ENCODE measurements at regions not wholly inside any gene's neighbourhood (a gene's known extent, or its start where the extent isn't known, plus 50 kb on each side); places are given as distances from the start of the nearest gene placed in this dataset.
A peak's percentile ranks its signal among the peaks of the same experiment; 100 is the strongest.

DNA sequence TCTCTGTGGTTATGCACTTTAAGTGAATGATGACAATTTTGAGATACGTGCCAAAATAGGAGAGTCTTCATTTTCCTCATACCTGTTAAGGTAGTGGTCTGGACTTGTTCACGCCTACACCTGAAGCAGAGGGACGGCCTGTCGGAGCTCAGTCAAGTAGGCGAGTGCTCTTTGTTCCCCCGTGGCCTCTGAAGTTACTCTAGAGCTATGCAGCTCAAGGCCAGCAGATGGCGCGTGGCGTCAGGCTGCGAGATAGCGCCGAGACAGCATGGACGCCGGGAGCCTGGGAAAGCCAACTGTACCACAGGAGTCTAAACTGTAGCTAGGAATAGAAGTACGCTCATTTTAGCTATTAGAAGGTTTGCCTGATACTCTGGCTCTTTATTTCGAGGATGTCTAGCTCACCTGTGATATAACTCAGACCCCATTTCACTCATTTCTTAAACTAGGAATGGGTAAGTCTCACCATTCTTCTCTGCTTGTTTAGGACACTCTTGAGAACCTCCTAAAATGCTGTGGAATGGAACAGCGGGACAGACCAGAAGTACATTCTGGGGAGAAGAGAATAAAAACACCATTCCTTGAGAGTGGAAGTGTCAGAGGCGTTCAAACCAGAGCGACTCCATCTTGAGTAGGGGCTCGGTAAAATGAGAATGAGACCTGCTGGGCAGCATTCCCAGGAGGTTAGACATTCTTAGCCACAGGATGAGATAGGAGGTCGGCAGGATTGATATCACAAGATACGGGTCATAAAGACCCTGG, 267.4 kb upstream of the HMGA2 start:
- DNase-seq (ENCODE audit: low read depth), result peak; percentile 54

DNA sequence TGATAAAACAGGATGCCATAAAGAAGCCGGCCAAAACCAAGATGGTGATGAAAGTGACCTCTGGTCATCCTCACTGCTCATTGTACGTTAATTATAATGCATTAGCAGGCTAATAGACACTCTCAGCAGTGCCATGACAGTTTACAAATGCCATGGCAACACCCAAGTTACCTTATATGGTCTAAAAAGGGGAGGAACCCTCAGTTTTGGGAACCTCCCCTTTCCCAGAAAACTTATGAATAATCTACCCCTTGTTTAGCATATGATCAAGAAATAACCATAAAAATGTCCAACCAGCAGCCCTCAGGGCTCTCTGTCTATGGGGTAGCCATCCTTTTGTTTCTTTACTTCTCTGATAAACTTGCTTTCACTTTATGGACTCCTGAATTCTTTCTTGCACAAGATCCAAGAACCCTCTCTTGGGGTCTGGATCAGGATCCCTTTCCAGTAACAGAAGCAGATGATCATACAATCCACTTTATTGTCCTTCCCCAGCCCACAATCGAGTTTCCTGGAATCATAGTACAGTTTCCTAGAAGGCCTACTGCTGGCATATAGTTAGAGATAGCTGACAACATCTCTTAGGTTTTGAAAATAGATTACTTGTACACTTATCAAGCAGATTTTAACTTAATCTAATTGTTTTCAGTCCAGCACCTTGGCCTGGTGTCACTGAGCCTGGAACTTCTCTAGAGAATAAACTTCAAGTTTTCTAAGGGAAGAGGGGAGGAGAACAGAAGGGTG, 266.7 kb upstream of the HMGA2 start:
- no peak for DNase-seq (ENCODE audit: low read depth)

DNA sequence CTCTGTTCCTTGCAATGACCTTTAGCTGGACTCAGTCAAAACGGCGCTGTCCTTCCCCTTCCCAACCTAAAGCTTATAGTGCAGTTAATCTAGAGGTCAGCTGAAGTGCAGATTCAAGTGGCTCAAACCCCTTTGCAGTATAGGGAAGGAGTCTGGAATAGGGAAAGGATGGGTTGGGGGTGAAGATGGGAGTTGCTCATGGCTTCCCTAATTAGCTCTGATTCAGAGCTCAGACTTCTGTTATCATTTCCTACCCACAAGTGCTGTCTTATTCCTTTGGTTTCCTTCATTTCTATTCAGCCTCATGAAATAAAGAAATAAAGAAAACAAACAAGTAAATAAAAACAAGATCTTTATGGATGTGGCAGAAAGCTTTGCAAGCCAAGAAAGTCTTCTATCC, 264.0 kb upstream of the HMGA2 start:
- no peak for DNase-seq (ENCODE audit: low read depth)

DNA sequence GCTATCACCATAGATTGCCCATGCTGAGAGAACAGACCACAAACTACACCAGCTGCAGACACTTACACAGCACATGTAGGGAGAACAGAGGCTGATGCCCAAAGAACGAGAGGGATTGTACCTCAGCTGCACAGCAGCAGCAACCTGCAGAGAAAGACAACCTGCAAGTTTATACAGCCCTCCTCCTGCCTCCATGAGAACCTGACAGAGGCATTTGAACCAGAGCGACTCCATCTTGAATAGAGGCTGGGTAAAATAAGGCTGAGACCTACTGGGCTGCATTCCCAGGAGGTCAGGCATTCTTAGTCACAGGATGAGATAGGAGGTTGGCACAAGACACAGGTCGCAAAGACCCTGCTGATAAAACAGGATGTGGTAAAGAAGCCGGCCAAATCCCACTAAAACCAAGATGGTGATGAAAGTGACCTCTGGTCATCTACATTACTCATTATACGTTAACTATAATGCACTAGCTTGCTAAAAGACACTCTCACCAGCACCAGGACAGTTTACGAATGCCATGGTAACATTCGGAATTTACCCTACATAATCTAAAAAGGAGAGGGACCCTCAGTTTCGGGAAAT, 262.4 kb upstream of the HMGA2 start:
- no peak for DNase-seq (ENCODE audit: low read depth)

DNA sequence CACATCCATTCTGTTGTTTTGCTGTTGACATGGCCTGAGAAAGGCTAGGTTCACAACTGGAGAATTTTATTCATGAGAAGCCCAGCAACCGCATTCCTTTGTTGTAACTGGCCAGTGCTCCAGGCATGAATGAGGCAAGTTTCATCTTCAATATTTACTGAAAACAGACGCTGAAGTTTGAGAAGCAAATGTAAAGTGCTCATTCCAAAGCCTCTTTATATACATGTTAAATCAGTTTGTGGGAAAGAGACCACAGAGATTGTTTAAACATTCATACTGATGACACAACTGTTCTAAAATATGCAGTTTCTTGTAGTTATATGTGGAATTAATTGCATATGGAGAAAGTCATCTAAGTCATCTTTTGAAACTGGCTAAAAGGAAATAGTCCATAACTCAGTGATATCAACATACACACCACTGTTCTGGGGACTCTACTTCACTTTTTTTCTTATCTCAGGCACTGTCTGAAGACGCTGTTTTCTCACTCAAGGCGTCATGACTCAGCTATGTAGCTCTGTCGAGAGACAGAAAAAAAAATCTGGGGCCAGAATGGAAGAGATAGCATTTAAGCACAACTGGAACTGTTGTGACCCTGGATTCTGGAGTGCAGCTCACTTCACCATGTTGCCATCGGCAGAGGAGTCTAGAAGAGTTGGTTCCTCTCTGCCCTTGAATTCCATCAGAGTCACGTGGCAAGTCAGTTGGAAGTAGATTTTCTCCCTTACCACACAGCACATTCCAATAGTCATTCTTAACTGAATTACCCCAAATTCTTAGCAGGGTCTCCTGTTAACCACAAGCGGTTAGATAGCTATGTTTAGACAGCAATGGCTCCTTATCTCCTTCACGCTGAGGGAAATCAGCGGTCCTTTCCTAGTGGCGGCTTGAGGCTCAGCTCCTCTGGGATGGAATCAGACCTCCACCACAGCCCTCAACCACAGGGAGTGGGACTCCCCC, 258.4 kb upstream of the HMGA2 start:
- DNase-seq (ENCODE audit: low read depth), result no peak

DNA sequence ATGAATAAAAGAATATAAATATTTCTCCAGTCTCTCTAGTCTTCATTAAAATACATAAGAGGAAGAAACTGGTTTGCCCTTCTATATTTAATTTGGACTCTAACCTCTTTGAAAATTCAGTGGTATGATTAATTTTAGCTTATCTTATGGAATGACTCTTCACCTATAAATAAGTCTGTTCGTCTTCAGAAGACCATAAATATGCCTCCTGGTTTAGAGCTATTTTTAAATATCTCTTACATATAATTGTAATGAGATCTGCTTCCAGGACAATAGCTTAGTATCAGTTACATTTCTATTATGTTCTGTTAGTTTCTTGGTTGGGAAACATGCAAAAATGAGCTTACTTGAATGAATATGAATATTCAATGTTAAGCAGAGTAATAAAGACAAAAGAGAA, 257.5 kb upstream of the HMGA2 start:
- no peak for DNase-seq (ENCODE audit: low read depth)

DNA sequence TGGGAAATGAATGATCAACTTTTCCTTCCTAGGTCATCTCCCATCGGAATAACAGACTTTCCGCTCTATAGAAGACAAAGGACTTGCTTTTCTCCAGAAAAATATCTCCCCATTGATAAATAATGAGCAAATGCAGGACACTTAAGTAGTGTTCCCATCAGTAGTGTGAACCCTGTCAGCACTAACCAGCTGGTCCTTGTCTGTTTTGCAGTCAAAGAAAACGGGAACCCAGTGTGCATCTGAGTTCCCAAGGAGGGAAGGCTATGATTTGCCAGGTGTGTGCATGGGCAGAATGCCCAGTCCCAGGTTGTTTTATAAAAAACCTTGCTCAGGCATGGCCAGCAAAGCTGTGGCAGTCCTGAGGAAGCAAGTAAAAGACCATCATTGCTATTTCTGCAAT, 256.5 kb upstream of the HMGA2 start:
- no peak for DNase-seq (ENCODE audit: low read depth)

DNA sequence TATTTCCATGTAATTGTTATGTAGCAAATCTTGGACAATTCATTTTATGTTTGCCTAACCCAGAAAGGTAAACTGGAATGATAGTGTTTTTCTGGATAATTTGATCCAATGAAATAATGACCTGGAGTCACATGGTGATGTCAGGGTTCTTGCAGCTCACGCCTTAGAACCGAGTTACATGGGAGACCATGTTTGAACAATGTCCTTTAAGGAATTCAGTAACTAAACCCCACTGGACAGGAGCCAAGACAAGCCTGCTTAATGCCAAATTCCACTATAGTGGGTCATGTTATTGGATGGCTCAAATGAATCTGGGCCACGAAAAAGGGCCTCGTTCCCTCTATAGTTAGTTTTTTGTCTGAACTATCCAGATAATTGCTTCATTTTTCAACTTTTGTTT, 255.8 kb upstream of the HMGA2 start:
- no peak for DNase-seq (ENCODE audit: low read depth)

DNA sequence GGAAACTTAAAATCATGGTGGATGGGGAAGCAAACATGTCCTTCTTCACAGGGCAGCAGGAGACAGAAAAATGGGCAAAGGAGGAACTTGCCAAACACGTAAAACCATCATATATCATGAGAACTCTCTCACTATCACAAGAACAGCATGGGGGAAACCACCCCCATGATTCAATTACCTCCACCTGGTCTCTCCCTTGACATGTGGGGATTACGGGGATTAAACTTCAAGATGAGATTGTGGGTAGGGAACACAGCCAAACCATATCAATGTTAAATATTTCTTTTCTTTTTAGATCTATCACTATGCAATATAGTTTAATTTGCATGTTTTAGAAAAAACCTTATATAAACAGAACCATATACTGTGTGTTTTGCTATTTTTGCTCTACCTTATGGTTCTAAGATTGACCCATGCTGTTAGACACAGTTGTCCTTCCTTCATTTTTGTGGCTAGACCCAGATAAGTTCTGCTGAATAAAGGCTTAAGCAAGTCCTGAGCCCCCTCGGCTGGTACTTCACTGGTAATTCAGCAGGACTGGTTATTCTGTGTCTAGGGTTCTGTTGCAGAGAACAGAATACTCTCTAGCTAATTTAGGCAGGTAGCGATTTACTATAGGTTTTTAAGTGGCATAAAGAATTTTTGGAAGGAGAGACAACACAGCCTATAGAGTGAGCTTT, 253.7 kb upstream of the HMGA2 start:
- no peak for DNase-seq (ENCODE audit: low read depth)

DNA sequence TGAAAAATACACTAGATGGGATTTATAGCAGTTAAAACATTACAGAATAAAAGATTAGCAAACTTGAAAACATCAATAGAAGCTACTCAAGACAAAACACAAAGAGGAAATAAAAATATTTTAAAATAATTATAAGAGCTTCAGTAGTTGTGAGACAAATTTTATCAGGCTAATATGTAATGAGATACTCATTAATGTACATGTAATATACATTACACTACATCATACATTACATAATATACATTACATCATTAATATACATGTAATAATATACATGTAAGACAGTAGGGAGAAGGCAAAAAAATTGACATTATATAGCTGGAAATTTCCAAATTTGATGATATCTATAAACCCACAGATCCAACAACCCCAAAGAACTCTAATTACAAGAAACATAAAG, 249.4 kb upstream of the HMGA2 start:
- no peak for DNase-seq (ENCODE audit: low read depth)

DNA sequence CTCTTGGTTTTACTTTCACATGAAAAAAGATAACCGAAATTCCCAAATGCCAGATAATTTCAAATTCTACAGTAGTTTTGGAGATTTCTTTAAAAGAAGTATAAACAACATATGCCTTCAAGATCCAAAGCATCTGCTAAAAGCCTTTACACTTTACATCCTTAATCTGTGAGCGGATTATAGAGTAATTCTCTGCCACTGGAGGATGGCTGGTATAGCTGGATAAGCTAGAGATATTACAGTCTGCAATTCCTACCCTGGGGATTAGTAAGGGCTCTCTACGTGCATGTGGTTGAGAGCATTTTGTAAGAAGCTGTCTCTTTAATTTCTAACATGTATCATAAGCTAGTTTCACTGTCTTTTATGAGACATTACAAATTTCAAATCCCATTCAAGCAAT, 240.3 kb upstream of the HMGA2 start:
- no peak for DNase-seq (ENCODE audit: low read depth)

DNA sequence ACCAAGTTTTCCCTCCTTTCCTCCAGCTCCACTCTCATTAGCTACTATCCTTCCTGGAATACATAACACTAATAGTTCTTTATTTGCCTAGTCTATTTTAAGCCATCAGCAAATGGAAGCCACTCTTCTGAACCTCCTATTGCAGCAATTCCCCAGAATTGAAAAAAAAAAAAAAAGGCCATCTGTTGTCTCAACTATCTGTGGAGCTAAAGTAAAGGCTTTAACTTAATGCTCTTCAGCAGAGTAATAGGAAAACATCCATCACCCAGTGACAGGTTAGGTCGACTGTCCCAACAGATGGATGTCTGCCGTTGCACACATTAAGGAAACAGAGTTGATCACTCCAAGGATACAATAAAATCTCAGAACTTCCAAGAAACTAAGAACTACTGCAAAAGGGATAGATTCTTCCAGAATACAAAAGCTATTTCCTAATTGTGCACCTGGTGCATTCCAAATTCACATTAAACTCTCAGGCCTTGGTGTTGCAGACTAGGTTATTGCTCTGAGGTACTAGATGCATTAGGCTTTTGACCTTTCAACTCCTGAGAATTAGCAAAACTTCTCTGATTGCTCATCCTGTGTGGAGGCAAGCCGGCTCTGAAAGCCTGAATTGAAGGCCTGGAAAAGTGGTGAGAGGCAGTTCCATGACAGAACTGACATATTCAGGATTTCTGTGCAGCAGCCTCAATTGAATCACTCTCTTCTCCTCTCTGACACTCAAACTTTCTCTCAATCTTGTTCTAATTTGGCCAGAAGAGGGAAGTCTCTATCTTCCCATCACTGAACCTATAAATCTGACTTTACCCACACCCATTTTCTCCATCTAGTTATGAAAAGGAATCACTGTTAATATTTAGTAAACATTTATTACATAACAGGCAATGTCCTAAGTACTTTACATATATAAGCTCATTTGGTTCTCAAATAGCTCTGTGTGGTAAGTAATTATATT, 238.4 kb upstream of the HMGA2 start:
- DNase-seq (ENCODE audit: low read depth), result no peak

DNA sequence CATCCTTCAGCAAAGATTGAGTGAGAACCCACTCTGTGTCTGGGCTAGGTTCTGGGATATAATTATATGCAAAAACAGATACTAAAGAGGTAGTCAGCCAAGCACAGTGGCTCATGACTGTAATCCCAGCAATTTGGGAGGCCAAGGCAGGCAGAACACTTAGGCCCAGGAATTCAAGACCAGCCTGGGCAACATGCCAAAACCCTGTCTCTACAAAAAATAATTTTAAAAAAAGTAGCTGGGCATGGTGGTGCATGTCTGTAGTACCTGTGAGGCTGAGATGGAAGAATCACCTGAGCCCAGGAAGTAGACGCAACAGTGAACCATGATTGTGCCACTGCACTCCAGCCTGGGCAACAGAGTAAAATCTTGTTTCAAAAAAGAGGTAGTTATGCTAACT, 237.5 kb upstream of the HMGA2 start:
- no peak for DNase-seq (ENCODE audit: low read depth)

DNA sequence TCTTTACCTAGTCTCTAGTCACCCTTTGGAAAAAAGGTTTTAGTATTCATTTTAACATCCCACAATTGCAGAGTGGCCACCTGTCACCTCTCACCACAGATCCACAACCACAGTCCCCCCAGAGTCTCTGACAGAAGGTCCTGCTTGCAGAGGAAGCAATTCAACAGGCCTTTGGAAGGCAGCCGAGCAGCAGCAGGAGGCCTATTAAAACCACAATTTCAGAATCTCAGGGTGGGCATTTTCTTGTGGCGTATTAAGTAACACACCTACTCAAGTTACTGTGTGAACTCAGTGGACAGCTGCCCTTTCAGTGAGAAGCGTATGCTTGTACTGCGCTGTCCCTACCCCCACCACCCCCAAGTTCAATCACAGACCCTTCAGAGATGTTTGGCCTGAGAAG, 234.0 kb upstream of the HMGA2 start:
- DNase-seq (ENCODE audit: low read depth), result no peak

DNA sequence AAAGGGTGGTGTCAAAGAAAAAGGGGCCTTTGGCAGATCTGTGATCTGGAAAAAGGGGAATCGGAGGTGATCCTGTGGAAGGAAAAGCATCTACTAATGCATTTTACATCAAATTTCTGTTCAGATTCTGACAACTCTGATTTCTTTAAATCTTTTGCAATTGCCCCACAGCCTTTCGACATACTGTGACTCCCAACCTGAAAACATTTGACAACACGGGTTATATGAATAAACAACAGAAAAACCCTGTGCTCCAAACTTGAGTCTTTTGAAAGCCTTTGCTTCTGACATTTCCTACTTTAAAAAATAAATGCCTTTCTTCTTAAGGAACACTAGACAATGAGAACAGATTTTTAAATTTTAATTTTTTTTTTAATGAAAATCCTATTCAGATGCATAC, 231.9 kb upstream of the HMGA2 start:
- DNase-seq (ENCODE audit: low read depth), result no peak

DNA sequence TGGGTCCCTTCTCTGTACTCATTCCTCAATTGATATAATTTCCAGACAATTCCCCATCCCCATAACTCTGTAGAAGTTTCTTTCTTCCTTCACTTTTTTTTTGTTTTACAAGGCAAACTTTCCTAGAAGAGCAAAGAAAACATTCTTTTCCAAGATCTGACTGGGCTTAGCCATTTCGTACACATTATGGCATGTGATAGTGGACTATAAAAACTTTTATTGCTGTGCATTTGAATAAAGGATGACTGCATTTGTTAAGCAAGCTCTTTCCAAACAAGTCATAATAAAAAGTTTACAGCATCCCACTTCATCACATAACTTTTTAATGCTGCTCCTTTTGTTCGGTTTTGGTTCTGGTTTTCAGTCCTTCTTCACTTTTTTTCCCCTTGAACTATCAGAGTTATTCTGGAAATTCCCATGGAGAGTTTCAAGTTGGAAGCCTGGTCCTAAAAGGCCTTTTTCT, 231.0 kb upstream of the HMGA2 start:
- DNase-seq (ENCODE audit: low read depth), result no peak

DNA sequence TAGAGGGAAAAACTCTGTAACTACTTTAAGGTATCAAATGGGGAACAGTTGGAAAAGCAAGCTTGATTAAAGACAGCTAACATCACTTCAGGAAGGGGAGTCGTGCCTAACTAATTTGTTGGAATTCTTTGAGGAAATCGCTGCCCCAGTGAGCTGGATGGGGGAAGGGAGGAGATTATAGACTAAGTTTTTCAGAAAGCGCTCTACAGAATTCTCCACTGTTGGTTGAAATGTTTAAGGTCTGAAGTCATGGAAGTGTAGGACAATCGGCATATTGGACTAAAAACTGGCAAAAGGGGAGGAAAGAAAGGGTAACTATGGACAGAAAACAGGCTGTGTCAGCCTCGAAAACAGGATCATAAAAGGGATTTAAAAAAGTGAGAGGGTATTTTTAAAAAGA, 229.9 kb upstream of the HMGA2 start:
- DNase-seq (ENCODE audit: low read depth), result no peak

DNA sequence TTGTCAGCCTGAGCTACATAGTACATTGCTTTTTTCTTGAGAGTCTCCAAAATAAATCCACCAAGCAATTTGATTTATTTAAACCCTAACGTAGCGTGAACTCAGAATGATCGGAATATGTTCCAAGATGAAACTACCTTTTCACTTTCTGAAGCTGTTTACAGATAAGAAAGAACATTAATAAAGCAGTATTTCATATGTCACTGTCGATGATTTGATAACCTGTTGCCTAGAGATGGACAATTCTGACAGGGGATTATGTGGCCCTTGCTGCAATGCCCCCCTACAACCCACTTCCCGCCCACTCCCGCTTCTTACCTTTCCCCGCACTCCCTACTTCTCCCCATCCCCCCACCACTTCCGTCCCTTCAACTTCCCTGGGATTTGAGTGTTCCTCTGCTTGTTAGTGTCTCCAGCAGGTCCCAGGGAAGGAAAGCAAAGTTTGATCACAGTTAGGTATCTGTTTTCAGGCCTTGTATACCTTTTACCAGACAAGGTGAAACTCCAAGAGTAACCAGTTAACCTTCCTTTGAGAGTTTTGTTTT, 229.2 kb upstream of the HMGA2 start:
- no peak for DNase-seq (ENCODE audit: low read depth)

DNA sequence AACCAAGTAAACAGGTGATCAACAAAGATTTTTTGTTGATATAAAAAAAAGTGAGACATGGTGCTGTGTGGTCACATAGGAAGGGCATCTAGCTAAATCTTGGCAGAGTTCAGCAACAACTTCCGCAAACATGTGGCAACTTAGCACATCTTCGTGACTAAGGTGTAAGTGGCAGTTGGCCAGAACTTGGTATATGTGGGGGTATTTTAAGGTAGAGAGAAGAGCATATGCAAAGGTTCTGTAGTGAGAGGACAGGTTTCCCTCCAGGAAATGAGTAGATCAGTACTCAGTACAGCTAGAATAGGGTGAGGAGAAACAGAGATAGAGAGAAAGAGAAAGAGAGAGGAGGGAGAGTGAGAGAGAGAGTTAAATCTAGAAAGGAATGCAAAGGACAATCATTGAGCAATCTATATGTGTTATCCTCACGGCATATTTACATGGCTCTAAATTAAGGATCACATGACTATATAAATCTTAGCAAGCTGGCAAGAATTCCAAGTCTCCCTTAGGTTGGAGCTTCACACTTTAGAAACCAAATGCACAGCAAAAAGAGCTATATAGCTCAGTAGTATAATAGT, 227.7 kb upstream of the HMGA2 start:
- no peak for DNase-seq (ENCODE audit: low read depth)

DNA sequence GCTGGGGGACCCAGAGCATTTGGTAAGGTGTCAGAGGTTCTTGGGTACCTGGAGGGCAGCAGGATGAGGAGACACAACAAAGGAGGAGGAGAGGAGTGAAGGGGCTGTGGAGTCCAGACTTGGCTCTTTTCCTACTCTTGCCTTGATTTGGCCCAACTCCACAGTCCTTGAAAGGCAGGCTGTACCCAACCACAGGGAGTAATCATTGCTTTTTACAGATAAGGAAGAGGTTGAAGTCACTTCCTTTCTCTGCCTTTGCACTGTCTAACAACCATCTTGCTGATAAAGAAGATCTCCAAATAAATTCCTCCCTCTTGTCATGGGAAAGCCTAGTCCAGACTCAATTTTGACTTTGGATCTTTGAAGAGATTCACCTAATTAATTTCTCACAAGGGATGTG, 226.8 kb upstream of the HMGA2 start:
- no peak for DNase-seq (ENCODE audit: low read depth)
